Uterus (tissue), 2 donors: ENCODE measurements at regions not wholly inside any gene's neighbourhood (a gene's known extent, or its start where the extent isn't known, plus 50 kb on each side); places are given as distances from the start of the nearest gene placed in this dataset.

Experiments
- POLR2A ChIP-seq, 2 donors: fragments of 450-650 bp; IDR thresholded peaks; one replicate each; pipeline ENCODE4 v1.6.1; 2016; ENCODE audit warnings: antibody characterized with exemption in 2 of 2, mild to moderate bottlenecking in 1 of 2, moderate library complexity in 1 of 2
- TF ChIP-seq, protein P1 (sequence below), 4 experiments: fragments of 200-600 bp in 2 of 4; fragments of 450-650 bp in 2 of 4; sonication (generic) in 2 of 4; IDR thresholded peaks; one replicate each; pipeline ENCODE4 v1.5.1; 2016 to 2019; ENCODE audit warnings: antibody characterized with exemption in 4 of 4, mild to moderate bottlenecking in 2 of 4, moderate library complexity in 1 of 4

DNA sequence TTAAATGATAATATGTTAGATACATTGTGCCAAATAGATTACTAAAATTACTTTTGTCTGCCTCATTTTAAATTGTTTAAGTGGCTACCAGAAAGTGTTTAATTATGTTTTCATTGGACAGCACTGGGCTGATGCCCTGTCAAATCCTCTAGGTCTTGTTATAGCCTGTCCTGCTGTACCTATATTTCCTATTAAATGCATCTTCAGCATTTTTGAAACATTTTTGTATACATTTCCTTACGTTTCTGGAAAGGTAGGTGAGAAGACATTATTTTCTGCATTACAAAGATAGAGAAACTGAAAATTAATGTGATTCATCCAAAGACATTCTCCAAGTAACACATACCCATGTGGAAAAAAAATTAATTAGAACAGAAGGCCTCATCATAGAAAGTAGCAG lies 192.2 kb upstream of the HS3ST3A1 start:
- TF ChIP-seq, protein P1, sequence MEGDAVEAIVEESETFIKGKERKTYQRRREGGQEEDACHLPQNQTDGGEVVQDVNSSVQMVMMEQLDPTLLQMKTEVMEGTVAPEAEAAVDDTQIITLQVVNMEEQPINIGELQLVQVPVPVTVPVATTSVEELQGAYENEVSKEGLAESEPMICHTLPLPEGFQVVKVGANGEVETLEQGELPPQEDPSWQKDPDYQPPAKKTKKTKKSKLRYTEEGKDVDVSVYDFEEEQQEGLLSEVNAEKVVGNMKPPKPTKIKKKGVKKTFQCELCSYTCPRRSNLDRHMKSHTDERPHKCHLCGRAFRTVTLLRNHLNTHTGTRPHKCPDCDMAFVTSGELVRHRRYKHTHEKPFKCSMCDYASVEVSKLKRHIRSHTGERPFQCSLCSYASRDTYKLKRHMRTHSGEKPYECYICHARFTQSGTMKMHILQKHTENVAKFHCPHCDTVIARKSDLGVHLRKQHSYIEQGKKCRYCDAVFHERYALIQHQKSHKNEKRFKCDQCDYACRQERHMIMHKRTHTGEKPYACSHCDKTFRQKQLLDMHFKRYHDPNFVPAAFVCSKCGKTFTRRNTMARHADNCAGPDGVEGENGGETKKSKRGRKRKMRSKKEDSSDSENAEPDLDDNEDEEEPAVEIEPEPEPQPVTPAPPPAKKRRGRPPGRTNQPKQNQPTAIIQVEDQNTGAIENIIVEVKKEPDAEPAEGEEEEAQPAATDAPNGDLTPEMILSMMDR (IDR thresholded peaks at IDR 0.05) = no peak
- TF ChIP-seq POLR2A (IDR thresholded peaks at IDR 0.05) = no peak
